Cerebellar cortex (tissue), 1 donor: ENCODE measurements at regions not wholly inside any gene's neighbourhood (a gene's known extent, or its start where the extent isn't known, plus 50 kb on each side); places are given as distances from the start of the nearest gene placed in this dataset.

Experiments
- DNase-seq: peaks from one replicate; pipeline ENCODE4 v3.0.0-alpha.2; 2015; ENCODE audit warnings: low spot score

DNA sequence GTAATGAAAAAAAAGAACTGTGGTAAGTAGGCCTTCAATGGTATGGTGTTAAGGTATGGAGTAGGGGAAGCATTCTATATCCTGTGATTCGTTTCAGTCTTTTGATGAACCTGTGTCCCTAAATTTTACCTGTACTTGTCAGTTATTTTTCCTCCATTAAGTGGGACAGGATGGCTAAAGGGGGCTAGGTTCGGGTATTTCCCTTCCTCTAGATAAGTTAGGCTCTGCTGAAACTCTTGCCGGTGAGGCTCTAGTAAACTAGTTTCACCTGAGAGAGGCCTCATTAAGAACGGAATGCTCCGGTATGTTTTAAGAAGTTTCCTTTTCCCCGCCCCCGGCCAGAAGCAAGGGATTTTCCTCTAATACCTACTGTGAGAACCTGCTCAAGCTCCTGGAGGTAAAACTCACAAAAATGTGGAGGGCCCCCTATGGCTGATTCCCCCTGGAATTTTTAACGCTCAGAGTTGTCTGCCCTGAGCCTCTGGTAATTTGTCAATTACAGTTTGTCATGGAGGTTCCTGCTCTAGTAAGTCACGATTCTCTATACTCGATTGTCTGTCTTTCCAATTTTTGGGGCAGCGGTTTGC, 87.7 kb downstream of the MACIR start:
- no peak for DNase-seq

- DNase-seq = no peak
Observed at GRCh38 chr5:103345461-103345860, 86.9 kb downstream of the MACIR start.

GRCh38 chr5:103340717-103341388, 82.3 kb downstream of the MACIR start:
- DNase-seq = no peak

- no peak for DNase-seq
Observed at GRCh38 chr5:103340132-103340531, 81.6 kb downstream of the MACIR start.

- no peak for DNase-seq
Observed at GRCh38 chr5:103336941-103337340, 78.4 kb downstream of the MACIR start.

- no peak for DNase-seq
Observed at GRCh38 chr5:103333376-103333775, 74.8 kb downstream of the MACIR start.

DNA sequence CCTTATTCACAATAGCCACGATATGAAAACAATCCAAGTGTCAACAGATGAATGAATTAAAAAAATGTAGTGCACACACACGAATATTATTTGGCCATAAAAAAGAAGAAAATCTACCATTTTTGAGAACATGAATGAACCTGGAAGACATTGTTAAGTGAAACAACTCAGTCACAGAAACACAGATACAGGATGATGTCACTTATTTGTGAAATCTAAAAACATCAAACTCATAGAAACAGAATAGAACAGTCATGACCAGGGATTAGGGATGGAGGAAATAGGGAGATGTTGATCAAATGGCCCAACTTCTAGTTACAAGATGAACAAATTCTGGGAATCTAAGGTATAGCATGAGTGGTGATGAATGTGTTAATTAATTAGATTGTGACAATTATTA, 72.3 kb downstream of the MACIR start:
- DNase-seq = no peak
